ENCODE measurements at regions not wholly inside any gene's neighbourhood (a gene's known extent, or its start where the extent isn't known, plus 50 kb on each side); places are given as distances from the start of the nearest gene placed in this dataset.

- Histone ChIP-seq H3K4me2 (ENCODE audit: insufficient read depth, insufficient read length, low read length) (no peak overlapping the region), H3K18ac (ENCODE audit: insufficient read length, low read depth, low read length) (no peak overlapping the region)
Observed at GRCh38 chr18:24793742-24794141, 333.3 kb downstream of the HRH4 start.

More at GRCh38 chr18:24793742-24794141, 333.3 kb downstream of the HRH4 start:
- H3K27ac ChIP-seq (ENCODE audit: insufficient read length, low read depth, low read length), result no peak overlapping the region
- no peak overlapping the region for H4K91ac ChIP-seq (ENCODE audit: insufficient read length, low read depth, low read length)
- no peak overlapping the region for H3K4me3 Mint-ChIP-seq
- H3K27me3 Mint-ChIP-seq (ENCODE audit: low read depth), result no peaks in the 10 kb centered on the region; the same call in 1 of the 2 replicates
- H3K23ac ChIP-seq (ENCODE audit: insufficient read length, low read depth, low read length), result no peak overlapping the region
- H3K36me3 Mint-ChIP-seq (ENCODE audit: insufficient read depth in 1 of 3, low read depth in 3 of 3), result peaks cover 0 to 6% (median 0%) of the 10 kb centered on the region in 3 experiments; a peak in 4 of 7 replicates
- H2BK120ac ChIP-seq (ENCODE audit: low read depth, low read length, poor library complexity, severe bottlenecking), result no peak overlapping the region
- no peak overlapping the region for H3K27ac Mint-ChIP-seq
- H3K4me1 ChIP-seq (ENCODE audit: insufficient read depth, low read length), result no peaks in the 10 kb centered on the region; the same call in none of the 2 replicates
- no peak overlapping the region for H2BK5ac ChIP-seq (ENCODE audit: insufficient read length, low read length)
- H3K14ac ChIP-seq (ENCODE audit: insufficient read depth, low read length), result no peak overlapping the region
- H2AFZ ChIP-seq (ENCODE audit: low read length), result no peak overlapping the region
- no CpG with 5 or more reads among the region's 4 CpGs for WGBS (ENCODE audit: extremely low coverage, insufficient read length, low lambda C conversion rate)
- no peak for TF ChIP-seq CTCF (conservative IDR thresholded peaks at IDR 0.05)
- no peak overlapping the region for H2BK15ac ChIP-seq (ENCODE audit: low read depth, low read length)
- DNase-seq, result no peak
- no peaks in the 10 kb centered on the region for H3K9me3 ChIP-seq (ENCODE audit: control insufficient read depth, low read depth, low read length)
- H3K79me1 ChIP-seq (ENCODE audit: insufficient read depth, low read depth, low read length, poor library complexity, severe bottlenecking), result no peaks in the 10 kb centered on the region
- H3T11ph ChIP-seq (ENCODE audit: low read length), result no peak overlapping the region
- H2AK5ac ChIP-seq (ENCODE audit: insufficient read length, low read length), result no peak overlapping the region
- H2BK20ac ChIP-seq (ENCODE audit: low read depth, low read length, poor library complexity, severe bottlenecking), result no peak overlapping the region
- H3K27me3 ChIP-seq (ENCODE audit: insufficient read depth, low read length), result no peaks in the 10 kb centered on the region
- no peak overlapping the region for H4K8ac ChIP-seq (replicated peaks; ENCODE audit: insufficient read length, low read depth, low read length)
- no peak overlapping the region for H2BK12ac ChIP-seq (ENCODE audit: insufficient read length, low read depth, low read length)
- H3K56ac ChIP-seq (ENCODE audit: insufficient read length, low read depth, low read length), result no peak overlapping the region
- H3K4me1 Mint-ChIP-seq, result peaks cover 18 to 20% of the 10 kb centered on the region in 2 experiments
- H4K5ac ChIP-seq (ENCODE audit: insufficient read length, low read depth, low read length), result no peak overlapping the region
- H3K9me3 Mint-ChIP-seq, result no peaks in the 10 kb centered on the region; a peak in 4 of 5 replicates
- no peak overlapping the region for H3K4ac ChIP-seq (ENCODE audit: low read depth, low read length)
- no peak overlapping the region for H3K9ac ChIP-seq (ENCODE audit: extremely low read depth, insufficient read length, low read length)
- no peaks in the 10 kb centered on the region for H3K79me2 ChIP-seq (ENCODE audit: insufficient read depth, low read length)
- no peaks in the 10 kb centered on the region for H3K23me2 ChIP-seq (ENCODE audit: insufficient read length, low read depth, low read length, poor library complexity, severe bottlenecking)
- no peaks in the 10 kb centered on the region for H4K20me1 ChIP-seq (ENCODE audit: control insufficient read depth, insufficient read depth, insufficient read length)
